Gastrocnemius medialis (tissue), 4 donors: ENCODE measurements at regions not wholly inside any gene's neighbourhood (a gene's known extent, or its start where the extent isn't known, plus 50 kb on each side); places are given as distances from the start of the nearest gene placed in this dataset.

Experiments used
- ATAC-seq, 2 donors: fragments of 150-250 bp; one replicate each; pipeline ENCODE4 v1.9.1; 2016
- DNase-seq, 2 donors: peaks; one replicate each; pipeline ENCODE4 v3.0.0-alpha.2; 2019
- H3K27ac ChIP-seq, 4 donors: fragments of 200-600 bp; sonication (generic); 1 replicate in 1 of 4; 2 replicates in 3 of 4; pipeline ENCODE4 v1.5.1; 2016 to 2018; ENCODE audit warnings: mild to moderate bottlenecking in 2 of 4, moderate library complexity in 1 of 4
- H3K27me3 ChIP-seq, 3 donors: fragments of 200-600 bp; sonication (generic) in 2 of 3; 1 replicate in 1 of 3; 2 replicates in 2 of 3; pipeline versions ENCODE4 v1.5.1 to v1.6.0; 2016 to 2019; ENCODE audit warnings: mild to moderate bottlenecking in 1 of 3, moderate library complexity in 1 of 3
- H3K36me3 ChIP-seq, 2 donors: fragments of 200-600 bp; sonication (generic) in 1 of 2; one replicate each; pipeline ENCODE4 v1.5.1; 2017 to 2018
- H3K4me1 ChIP-seq, 2 donors: fragments of 200-600 bp; sonication (generic) in 1 of 2; one replicate each; pipeline ENCODE4 v1.5.1; 2016 to 2017; ENCODE audit warnings: mild to moderate bottlenecking in 2 of 2
- H3K4me3 ChIP-seq, 4 donors: fragments of 200-600 bp; sonication (generic) in 3 of 4; 1 replicate in 1 of 4; 2 replicates in 3 of 4; pipeline ENCODE4 v1.5.1; 2016 to 2019; ENCODE audit warnings: mild to moderate bottlenecking in 2 of 4
- H3K9me3 ChIP-seq, 3 donors: fragments of 200-600 bp; sonication (generic) in 2 of 3; 1 replicate in 1 of 3; 2 replicates in 2 of 3; pipeline ENCODE4 v1.5.1; 2016 to 2019
- CTCF ChIP-seq, 5 experiments: fragments of 450-650 bp in 3 of 5; fragments of 200-600 bp in 2 of 5; sonication (generic) in 2 of 5; IDR thresholded peaks in 4 of 5; conservative IDR thresholded peaks in 1 of 5; 1 replicate in 4 of 5; 2 replicates in 1 of 5; pipeline ENCODE4 v1.5.1; 2016 to 2019; ENCODE audit warnings: antibody characterized with exemption in 5 of 5, mild to moderate bottlenecking in 3 of 5, moderate library complexity in 3 of 5
- POLR2A ChIP-seq, 2 donors: fragments of 450-650 bp; IDR thresholded peaks; one replicate each; pipeline ENCODE4 v1.6.1; 2017; ENCODE audit warnings: antibody characterized with exemption in 2 of 2, mild to moderate bottlenecking in 2 of 2, moderate library complexity in 2 of 2
- in situ Hi-C, 4 donors: fragments of 200-750 bp; cut with MboI; loops; one replicate each; pipeline versions ENCODE4 v1.15.0 to v1.8.0; 2017; ENCODE audit warnings: low sequenced_read_pairs in 4 of 4
- intact Hi-C: fragments of 100-400 bp; cut with DNase I; formaldehyde crosslinking; loops from one replicate; pipeline ENCODE4 v1.15.1; 2023; ENCODE audit warnings: low total_unique reads

GRCh38 chr17:55580596-55581133, 69.4 kb upstream of the SMIM36 start:
- no peak overlapping the region for H3K4me3 ChIP-seq
- no peaks in the 10 kb centered on the region for H3K27me3 ChIP-seq
- TF ChIP-seq POLR2A (IDR thresholded peaks at IDR 0.05) (no peak), CTCF (IDR thresholded peaks at IDR 0.05 in 4 of 5, conservative IDR thresholded peaks at IDR 0.05 in 1 of 5) (no peak)
- H3K4me1 ChIP-seq: peaks cover 3 to 15% of the 10 kb centered on the region in 2 donors
- in situ Hi-C loops (no loop called here), intact Hi-C loops (no loop called here)
- no peaks in the 10 kb centered on the region for H3K36me3 ChIP-seq
- H3K9me3 ChIP-seq: no peaks in the 10 kb centered on the region
- no peak for DNase-seq
- no peak for ATAC-seq
- H3K27ac ChIP-seq: no peak overlapping the region

GRCh38 chr17:55577687-55578086, 66.4 kb upstream of the SMIM36 start:
- Histone ChIP-seq H3K9me3 (no peaks in the 10 kb centered on the region), H3K27me3 (no peaks in the 10 kb centered on the region), H3K27ac (peak overlapping the region; percentile 56 to 72 (median 62)), H3K4me1 (peaks cover 0 to 5% of the 10 kb centered on the region in 2 donors), H3K36me3 (no peaks in the 10 kb centered on the region), H3K4me3 (peak overlapping the region; percentile 36 to 42 (median 40))
- no peak for TF ChIP-seq CTCF (IDR thresholded peaks at IDR 0.05 in 4 of 5, conservative IDR thresholded peaks at IDR 0.05 in 1 of 5)
- no peak for TF ChIP-seq POLR2A (IDR thresholded peaks at IDR 0.05)
- in situ Hi-C loops: no loop called here
- intact Hi-C loops: no loop called here
- no peak for DNase-seq
- no peak for ATAC-seq

GRCh38 chr17:55576996-55577586, 65.8 kb upstream of the SMIM36 start:
- H3K36me3 ChIP-seq: no peaks in the 10 kb centered on the region
- peak overlapping the region; percentile 56 to 72 (median 62) for H3K27ac ChIP-seq
- peaks cover 0 to 5% of the 10 kb centered on the region in 2 donors for H3K4me1 ChIP-seq
- peak overlapping the region; percentile 36 to 42 (median 40) for H3K4me3 ChIP-seq
- ATAC-seq: peak; percentile 56 to 61
- TF ChIP-seq CTCF (IDR thresholded peaks at IDR 0.05 in 4 of 5, conservative IDR thresholded peaks at IDR 0.05 in 1 of 5): no peak
- no peak for TF ChIP-seq POLR2A (IDR thresholded peaks at IDR 0.05)
- in situ Hi-C loops: no loop called here
- H3K9me3 ChIP-seq: no peaks in the 10 kb centered on the region
- no peaks in the 10 kb centered on the region for H3K27me3 ChIP-seq
- intact Hi-C loops: no loop called here
- peak; percentile 6 to 29 for DNase-seq

GRCh38 chr17:55576237-55576995, 65.2 kb upstream of the SMIM36 start:
- Histone ChIP-seq H3K4me3 (peak overlapping the region; percentile 36 to 42 (median 40)), H3K9me3 (no peaks in the 10 kb centered on the region), H3K36me3 (no peaks in the 10 kb centered on the region), H3K27me3 (no peaks in the 10 kb centered on the region), H3K4me1 (peaks cover 0 to 5% of the 10 kb centered on the region in 2 donors), H3K27ac (peak overlapping the region; percentile 56 to 72 (median 62))
- intact Hi-C loops (no loop called here), in situ Hi-C loops (no loop called here)
- no peak for TF ChIP-seq POLR2A (IDR thresholded peaks at IDR 0.05)
- DNase-seq (no peak), ATAC-seq (peak; percentile 47 to 51)

GRCh38 chr17:55575058-55575636, 63.9 kb upstream of the SMIM36 start:
- no peaks in the 10 kb centered on the region for H3K9me3 ChIP-seq
- in situ Hi-C loops (no loop called here), intact Hi-C loops (no loop called here)
- H3K27ac ChIP-seq: no peak overlapping the region
- H3K36me3 ChIP-seq: no peaks in the 10 kb centered on the region
- TF ChIP-seq CTCF (IDR thresholded peaks at IDR 0.05 in 4 of 5, conservative IDR thresholded peaks at IDR 0.05 in 1 of 5) (no peak), POLR2A (IDR thresholded peaks at IDR 0.05) (no peak)
- H3K4me3 ChIP-seq: no peak overlapping the region
- no peak for ATAC-seq
- DNase-seq: no peak
- no peaks in the 10 kb centered on the region for H3K27me3 ChIP-seq
- peaks cover 0 to 5% of the 10 kb centered on the region in 2 donors for H3K4me1 ChIP-seq
